Choroid plexus epithelial cell (primary cell): ENCODE measurements at regions not wholly inside any gene's neighbourhood (a gene's known extent, or its start where the extent isn't known, plus 50 kb on each side); places are given as distances from the start of the nearest gene placed in this dataset.

Experiments used
- DNase-seq: peaks from one replicate; pipeline ENCODE4 v3.0.0-alpha.2; 2010; ENCODE audit warnings: low read depth
- H3K4me3 ChIP-seq: 2 replicates; pipeline ENCODE4 v1.5.1; 2011; ENCODE audit warnings: low read depth, mild to moderate bottlenecking, control low read depth, low read length, moderate library complexity
- TF ChIP-seq, protein P1 (sequence below): conservative IDR thresholded peaks from 2 replicates; pipeline ENCODE4 v1.5.1; 2011; ENCODE audit warnings: low read depth, mild to moderate bottlenecking, control low read depth, inconsistent platforms, low read length, moderate library complexity

DNA sequence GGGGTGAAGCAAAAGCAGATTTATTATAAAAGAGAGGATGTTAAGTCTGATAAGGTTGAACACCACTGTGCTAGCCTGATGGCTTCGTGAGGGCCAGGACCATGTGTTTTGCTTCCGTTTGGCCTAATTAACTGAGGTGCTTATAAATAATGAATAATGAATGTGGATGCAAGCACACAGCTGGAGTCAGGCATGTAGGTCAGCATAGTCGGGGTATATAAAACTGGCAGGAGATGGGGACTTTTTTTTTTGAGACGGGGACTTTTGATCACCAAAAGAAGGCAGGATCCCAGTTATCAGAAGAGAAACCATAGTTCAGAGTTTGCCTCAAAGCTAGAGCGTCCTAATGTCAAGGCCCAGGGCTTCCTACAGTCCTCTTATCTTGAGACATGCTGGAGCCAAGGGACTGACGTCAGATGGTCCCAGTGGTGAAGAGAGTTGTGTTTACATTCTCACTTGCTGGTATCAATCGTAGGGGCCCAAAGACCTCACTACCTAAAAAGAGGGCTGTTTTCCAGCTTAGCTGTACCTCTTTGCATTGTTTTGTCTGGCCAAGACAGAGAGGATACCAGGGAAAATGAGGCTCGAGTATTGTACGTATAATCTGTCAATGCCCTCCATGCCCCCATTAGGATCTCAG, 50.4 kb downstream of the RTL9 start:
- DNase-seq: peak; percentile 52
- no peak overlapping the region for H3K4me3 ChIP-seq
- TF ChIP-seq, protein P1, sequence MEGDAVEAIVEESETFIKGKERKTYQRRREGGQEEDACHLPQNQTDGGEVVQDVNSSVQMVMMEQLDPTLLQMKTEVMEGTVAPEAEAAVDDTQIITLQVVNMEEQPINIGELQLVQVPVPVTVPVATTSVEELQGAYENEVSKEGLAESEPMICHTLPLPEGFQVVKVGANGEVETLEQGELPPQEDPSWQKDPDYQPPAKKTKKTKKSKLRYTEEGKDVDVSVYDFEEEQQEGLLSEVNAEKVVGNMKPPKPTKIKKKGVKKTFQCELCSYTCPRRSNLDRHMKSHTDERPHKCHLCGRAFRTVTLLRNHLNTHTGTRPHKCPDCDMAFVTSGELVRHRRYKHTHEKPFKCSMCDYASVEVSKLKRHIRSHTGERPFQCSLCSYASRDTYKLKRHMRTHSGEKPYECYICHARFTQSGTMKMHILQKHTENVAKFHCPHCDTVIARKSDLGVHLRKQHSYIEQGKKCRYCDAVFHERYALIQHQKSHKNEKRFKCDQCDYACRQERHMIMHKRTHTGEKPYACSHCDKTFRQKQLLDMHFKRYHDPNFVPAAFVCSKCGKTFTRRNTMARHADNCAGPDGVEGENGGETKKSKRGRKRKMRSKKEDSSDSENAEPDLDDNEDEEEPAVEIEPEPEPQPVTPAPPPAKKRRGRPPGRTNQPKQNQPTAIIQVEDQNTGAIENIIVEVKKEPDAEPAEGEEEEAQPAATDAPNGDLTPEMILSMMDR: no peak

DNA sequence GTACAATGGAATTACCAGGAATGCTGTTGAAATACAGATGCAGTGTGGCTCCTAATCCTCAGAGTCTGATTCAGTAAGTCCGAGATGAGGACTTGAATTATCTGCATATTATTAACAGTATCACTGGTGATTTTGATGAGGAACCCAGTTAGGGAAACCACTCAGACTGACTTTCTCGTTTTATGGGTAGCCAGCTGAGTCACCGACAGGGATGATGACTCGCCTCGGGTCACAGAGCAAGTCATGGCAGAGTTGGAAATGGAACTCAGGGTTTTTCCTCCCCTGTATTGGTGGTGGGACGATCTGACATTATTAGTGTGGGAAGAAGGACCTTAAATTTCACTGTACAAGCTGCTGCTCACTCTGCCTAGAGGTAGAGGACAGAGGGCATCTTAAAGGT, 51.3 kb downstream of the RTL9 start:
- peak; percentile 41 for DNase-seq

DNA sequence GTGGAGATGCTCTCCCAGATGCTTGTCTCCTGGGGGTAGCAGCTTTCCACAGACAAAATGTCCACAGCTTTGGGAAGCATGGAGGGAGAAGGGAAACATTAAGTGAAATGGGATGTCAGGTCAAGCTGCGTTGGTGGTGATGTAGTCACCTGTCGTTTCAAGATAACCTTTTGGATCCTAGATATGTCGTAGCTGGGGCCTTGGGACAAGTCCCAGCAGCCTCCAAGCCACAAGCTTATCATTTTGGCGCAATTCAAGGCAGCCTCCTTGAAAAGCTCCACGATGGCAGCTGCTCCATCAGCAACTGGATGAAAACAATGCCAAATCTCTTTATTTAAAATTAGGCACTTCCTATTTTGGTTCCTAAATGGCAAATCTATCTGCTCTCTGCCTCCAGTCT, 52.0 kb downstream of the RTL9 start:
- no peak for DNase-seq
- no peak overlapping the region for H3K4me3 ChIP-seq
- TF ChIP-seq, protein P1: no peak

More for the DNA sequence above, 51.3 kb downstream of the RTL9 start:
- H3K4me3 ChIP-seq: no peak overlapping the region
- TF ChIP-seq, protein P1: no peak

DNA sequence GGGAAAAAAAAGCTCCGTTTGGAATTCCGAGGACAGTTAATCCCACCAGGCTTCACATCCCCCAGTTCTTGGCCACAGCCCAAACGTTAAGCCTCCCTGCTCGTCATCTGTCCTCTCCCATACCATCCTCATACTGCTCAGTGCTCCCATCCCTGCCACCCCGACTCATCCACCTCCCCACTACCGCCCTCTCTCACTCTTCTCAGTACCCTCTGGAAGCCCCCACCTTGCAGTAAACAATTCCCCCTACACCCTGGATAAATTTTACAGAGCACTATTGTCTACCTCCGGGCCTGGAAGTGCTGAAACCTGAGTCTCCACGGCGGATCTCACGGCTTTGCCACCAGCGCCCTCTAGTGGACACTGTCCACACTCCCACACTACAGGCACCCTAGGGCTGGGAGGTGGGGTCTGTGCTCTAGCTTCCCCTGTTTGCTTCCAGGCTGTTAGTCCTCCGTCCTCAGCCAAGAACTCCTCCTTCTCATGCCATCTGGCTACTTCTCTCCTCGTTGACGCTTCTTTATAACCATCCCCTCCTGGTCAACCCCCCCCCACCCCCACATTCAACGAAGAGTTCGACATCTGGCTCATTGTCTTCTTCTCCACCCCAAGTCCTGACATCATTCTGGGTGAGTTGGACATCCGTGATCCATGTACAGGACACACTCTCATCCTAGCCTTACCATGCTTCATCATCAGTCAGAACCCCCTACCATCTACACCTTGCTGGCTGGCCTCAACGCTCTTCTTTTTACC, 54.5 kb downstream of the RTL9 start:
- TF ChIP-seq, protein P1: peak; percentile 84
- peak overlapping the region; percentile 39 for H3K4me3 ChIP-seq
- DNase-seq: peak; percentile 71

DNA sequence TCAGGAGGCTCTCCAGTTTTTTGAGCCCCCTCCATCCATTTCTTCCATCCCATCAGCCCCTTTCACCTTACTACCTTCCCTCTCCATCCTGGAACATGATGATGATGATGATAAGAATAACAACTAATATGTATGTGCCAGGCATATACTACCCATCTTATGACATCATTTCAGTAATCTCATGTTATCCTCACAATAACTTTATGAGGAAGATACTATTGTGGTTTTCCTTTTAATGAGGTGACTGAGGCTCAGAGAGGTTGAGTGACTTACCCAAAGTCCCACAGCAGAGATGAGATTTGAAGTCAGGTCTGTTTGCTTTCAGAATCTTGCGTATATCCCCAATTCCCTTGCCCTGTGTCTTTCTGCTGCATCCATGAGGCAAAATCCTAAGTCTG, 55.1 kb downstream of the RTL9 start:
- TF ChIP-seq, protein P1: no peak
- no peak for DNase-seq
- no peak overlapping the region for H3K4me3 ChIP-seq

DNA sequence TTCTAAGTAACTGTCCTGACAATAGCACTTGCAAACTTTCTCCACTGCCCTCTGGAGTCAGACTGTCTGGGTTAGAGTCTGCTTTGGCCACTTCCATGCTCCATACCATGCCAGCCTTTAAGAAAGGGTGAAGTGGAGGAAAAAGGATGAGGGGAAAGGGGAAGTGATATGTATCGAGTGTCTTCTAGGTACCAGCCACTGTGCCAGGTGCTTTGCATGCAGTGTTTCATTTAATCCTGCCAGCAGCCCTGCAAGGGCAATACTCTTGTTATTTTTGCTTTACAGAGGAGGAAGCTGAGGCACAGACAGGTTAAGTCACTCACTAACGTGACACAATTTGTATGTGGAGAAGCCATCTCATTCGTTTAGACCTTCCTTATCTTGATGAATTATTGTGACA, 55.6 kb downstream of the RTL9 start:
- DNase-seq: no peak

More for the DNA sequence above, 55.6 kb downstream of the RTL9 start:
- TF ChIP-seq, protein P1: no peak
- no peak overlapping the region for H3K4me3 ChIP-seq
